Upper lobe of left lung (tissue), 4 donors: ENCODE measurements at regions not wholly inside any gene's neighbourhood (a gene's known extent, or its start where the extent isn't known, plus 50 kb on each side); places are given as distances from the start of the nearest gene placed in this dataset.

Source experiments
- EP300 ChIP-seq, 4 donors: sonication (generic); formaldehyde crosslinking; IDR thresholded peaks; one replicate each; pipeline ENCODE4 v1.5.1; 2017; ENCODE audit warnings: antibody characterized with exemption in 4 of 4, control low read depth in 2 of 4
- POLR2A ChIP-seq, 4 donors: fragments of 450-650 bp; IDR thresholded peaks; one replicate each; pipeline ENCODE4 v1.5.1; 2016 to 2017; ENCODE audit warnings: antibody characterized with exemption in 4 of 4, mild to moderate bottlenecking in 2 of 4
- POLR2AphosphoS5 ChIP-seq, 2 donors: sonication (generic); formaldehyde crosslinking; IDR thresholded peaks; one replicate each; pipeline ENCODE4 v1.5.1; 2017; ENCODE audit warnings: antibody characterized with exemption in 2 of 2
- TF ChIP-seq, protein P1 (sequence below), 6 experiments: fragments of 450-650 bp in 4 of 6; fragments of 200-600 bp in 2 of 6; sonication (generic) in 2 of 6; IDR thresholded peaks; one replicate each; pipeline ENCODE4 v1.5.1; 2016 to 2019; ENCODE audit warnings: antibody characterized with exemption in 6 of 6

GRCh38 chr2:116200086-116200485 lies 1614.4 kb upstream of the DDX18 start:
- TF ChIP-seq EP300 (IDR thresholded peaks at IDR 0.05): no peak
- no peak for TF ChIP-seq POLR2A (IDR thresholded peaks at IDR 0.05)
- TF ChIP-seq, protein P1, sequence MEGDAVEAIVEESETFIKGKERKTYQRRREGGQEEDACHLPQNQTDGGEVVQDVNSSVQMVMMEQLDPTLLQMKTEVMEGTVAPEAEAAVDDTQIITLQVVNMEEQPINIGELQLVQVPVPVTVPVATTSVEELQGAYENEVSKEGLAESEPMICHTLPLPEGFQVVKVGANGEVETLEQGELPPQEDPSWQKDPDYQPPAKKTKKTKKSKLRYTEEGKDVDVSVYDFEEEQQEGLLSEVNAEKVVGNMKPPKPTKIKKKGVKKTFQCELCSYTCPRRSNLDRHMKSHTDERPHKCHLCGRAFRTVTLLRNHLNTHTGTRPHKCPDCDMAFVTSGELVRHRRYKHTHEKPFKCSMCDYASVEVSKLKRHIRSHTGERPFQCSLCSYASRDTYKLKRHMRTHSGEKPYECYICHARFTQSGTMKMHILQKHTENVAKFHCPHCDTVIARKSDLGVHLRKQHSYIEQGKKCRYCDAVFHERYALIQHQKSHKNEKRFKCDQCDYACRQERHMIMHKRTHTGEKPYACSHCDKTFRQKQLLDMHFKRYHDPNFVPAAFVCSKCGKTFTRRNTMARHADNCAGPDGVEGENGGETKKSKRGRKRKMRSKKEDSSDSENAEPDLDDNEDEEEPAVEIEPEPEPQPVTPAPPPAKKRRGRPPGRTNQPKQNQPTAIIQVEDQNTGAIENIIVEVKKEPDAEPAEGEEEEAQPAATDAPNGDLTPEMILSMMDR (IDR thresholded peaks at IDR 0.05): no peak
- TF ChIP-seq POLR2AphosphoS5 (IDR thresholded peaks at IDR 0.05): no peak
